ENCODE measurements at regions not wholly inside any gene's neighbourhood (a gene's known extent, or its start where the extent isn't known, plus 50 kb on each side); places are given as distances from the start of the nearest gene placed in this dataset.

GRCh38 chr2:129653246-129653645 lies 326.2 kb upstream of the RAB6C start:
- no peak for DNase-seq

- DNase-seq, result no peak
Measured at GRCh38 chr2:129654331-129654730, 325.1 kb upstream of the RAB6C start.

GRCh38 chr2:129656081-129656598 lies 323.3 kb upstream of the RAB6C start:
- DNase-seq, result no peak

- DNase-seq, result no peak
Measured at GRCh38 chr2:129658430-129658829, 321.0 kb upstream of the RAB6C start.

GRCh38 chr2:129661935-129662334 lies 317.5 kb upstream of the RAB6C start:
- DNase-seq, result no peak

GRCh38 chr2:129667577-129667976 lies 311.9 kb upstream of the RAB6C start:
- DNase-seq, result no peak

GRCh38 chr2:129672521-129672920 lies 306.9 kb upstream of the RAB6C start:
- DNase-seq, result no peak

- DNase-seq, result no peak
Measured at GRCh38 chr2:129673234-129673633, 306.2 kb upstream of the RAB6C start.

GRCh38 chr2:129673847-129674711 lies 305.4 kb upstream of the RAB6C start:
- DNase-seq, result no peak

- DNase-seq, result no peak
Measured at GRCh38 chr2:129678751-129679150, 300.7 kb upstream of the RAB6C start.

- DNase-seq, result no peak
Measured at GRCh38 chr2:129681788-129682187, 297.7 kb upstream of the RAB6C start.

- DNase-seq, result no peak
Measured at GRCh38 chr2:129689653-129690448, 289.6 kb upstream of the RAB6C start.

GRCh38 chr2:129695496-129695895 lies 284.0 kb upstream of the RAB6C start:
- no peak for DNase-seq

GRCh38 chr2:129698593-129698992 lies 280.9 kb upstream of the RAB6C start:
- DNase-seq, result no peak

GRCh38 chr2:129699781-129700573 lies 279.5 kb upstream of the RAB6C start:
- no peak for DNase-seq

GRCh38 chr2:129702416-129703176 lies 276.9 kb upstream of the RAB6C start:
- no peak for DNase-seq

GRCh38 chr2:129705085-129705484 lies 274.4 kb upstream of the RAB6C start:
- DNase-seq, result no peak

- no peak for DNase-seq
Measured at GRCh38 chr2:129707800-129708199, 271.7 kb upstream of the RAB6C start.

- DNase-seq, result no peak
Measured at GRCh38 chr2:129708221-129708967, 271.1 kb upstream of the RAB6C start.

GRCh38 chr2:129709001-129709955 lies 270.2 kb upstream of the RAB6C start:
- DNase-seq, result no peak

All from cerebellar nuclear complex (tissue), 1 donor.